GM21619 (cell line): ENCODE measurements at regions not wholly inside any gene's neighbourhood (a gene's known extent, or its start where the extent isn't known, plus 50 kb on each side); places are given as distances from the start of the nearest gene placed in this dataset.
"Not testable (repeated sequence)": the region's sequence is repeated elsewhere in the genome, so short reads cannot be mapped to it uniquely, and the experiment has no call there.

Experiments used
- ATAC-seq: cut with Tn5 transposase; IDR thresholded peaks from one replicate; pipeline ENCODE4 v1.9.1; 2021; ENCODE audit not compliant: unreplicated experiment

DNA sequence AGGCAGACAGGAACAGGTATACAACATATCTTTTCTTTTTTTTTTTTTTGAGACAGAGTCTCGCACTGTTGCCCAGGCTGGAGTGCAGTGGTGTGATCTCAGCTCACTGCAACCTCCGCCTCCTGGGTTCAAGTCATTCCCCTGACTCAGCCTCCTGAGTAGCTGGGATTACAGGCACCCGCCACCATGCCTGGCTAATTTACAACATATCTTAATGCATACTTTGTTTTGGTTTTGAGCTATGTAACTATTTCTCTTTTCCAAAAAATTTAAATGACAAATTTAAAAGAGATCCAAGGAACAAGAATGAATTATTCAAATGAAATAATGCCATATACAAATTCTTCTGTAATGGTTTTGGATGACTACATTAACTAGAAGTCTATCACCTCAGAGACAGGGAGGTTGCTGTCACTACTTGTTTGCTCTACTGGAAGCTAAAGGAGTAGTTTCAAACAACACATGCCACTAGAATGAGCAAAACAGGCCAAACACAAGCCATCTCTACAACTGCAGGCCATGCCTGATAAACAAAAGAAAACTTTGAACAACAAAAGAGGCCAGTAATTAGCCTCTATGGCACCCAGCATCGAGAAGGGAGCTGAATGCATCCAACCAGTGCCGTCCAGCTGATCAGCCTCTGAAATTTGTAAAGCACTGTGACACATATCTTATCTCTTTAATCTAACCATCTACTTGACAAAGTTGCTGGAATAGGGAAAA, 133.6 kb upstream of the VOPP1 start:
- ATAC-seq: not testable (repeated sequence)

DNA sequence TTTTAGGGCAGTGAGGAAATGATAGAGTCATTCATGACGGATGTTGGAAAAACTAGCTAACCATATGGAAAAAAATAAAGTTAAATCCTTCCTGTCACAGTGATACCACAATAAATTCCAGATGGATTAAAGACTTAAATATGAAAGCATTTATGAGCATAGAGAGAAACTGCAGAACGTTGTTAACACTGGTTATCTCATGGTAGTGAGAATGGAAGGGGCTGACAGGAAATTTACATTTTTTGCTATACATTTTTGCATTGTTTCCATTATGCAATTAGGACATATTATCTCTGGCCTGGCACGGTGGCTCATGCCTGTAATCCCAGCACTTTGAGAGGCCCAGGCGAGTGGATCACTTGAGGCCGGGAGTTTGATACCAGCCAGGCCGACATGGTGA, 130.5 kb upstream of the VOPP1 start:
- not testable (repeated sequence) for ATAC-seq

DNA sequence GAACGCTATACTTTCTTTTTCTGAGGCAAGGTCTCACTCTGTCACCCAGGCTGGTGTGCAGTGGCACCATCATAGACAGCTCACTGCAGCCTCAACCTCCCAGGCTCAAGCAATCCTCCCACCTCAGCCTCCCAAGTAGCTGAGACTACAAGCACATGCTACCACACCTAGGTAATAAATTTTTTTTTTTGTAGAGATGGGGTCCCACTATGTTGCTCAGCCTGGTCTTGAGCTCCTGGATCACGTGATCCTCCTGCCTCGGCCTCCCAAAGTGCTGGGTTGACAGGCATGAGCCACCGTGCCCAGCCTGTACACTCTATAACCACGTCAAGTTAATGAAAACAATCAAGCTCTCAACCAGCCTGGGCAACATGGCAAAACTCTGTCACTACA, 127.1 kb upstream of the VOPP1 start:
- ATAC-seq: not testable (repeated sequence)

DNA sequence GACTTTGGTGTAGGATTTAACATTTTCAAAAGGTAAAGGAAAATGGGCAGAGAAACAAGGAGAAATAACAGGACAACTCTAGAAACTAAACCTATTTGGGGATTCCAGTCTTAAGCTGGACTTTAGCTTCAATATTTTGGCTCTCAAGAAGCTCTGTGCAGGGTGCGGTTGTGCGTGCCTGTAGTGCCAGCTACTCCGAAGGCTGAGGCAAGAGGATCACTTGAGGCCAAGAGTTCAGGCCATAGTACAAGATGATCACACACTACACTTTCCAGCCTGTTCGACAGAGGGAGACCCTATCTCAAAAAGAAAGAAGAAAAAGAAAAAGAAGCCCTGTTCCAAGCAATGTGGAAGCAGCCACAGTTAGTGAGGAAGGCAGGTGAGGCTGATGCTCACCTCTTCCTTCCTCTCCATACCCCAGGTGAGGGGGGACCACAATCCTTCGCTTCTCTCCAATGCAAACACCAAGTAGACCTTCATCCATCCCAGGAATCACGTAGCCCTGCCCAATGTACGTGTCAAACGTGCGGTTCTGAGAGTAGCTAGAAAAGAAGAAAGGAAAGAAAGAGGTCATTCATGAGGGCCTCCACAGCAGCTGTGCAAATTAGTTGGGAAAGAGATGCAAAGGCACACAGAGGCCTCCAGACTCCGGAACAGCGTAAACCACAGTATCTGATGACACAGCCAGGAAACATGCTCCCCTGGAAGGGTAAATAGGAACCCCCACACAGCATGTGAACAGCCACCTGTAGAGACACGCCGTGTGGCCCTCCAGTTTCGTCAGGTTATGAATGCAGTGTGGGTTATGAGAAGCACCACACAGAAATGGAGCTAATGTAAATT, 126.5 kb upstream of the VOPP1 start:
- peak; percentile 92 for ATAC-seq

DNA sequence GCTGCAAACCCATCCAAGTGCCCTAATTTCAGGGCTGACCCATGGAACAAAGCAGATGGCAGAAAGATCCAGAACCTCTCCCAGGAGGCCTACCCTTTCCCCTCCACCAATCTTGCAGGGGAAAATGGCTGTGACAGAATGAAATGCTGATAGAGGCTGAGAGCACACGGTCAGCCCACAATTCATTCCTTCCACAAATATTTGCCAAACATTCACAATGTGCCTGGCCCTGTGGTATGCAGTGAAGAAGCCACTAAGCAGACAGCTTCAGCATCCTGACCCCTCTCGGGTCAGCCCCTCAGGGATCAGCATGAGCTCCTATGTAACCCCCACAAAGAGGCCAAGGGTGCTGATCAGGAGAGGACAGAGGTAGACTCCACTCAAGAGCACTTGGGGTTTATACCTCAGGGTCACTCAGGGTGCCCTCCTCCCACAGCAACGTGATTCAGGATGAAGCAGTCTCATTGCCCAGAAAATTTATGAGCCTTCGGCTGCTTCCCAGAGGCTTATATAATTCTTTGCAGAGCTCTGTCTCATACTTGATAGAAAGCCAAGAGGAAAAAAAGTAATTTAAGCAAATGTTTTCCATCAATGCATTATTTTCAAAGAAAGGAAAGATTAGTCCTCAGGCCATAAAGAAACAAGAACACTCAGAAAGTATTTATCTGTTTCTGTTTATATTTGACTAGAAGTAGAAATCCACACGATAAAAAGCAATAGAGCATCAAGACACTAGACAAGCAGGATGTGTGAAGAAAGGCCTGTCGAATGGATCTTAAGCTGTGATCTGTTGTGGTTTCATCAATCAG, 123.8 kb upstream of the VOPP1 start:
- not testable (repeated sequence) for ATAC-seq

DNA sequence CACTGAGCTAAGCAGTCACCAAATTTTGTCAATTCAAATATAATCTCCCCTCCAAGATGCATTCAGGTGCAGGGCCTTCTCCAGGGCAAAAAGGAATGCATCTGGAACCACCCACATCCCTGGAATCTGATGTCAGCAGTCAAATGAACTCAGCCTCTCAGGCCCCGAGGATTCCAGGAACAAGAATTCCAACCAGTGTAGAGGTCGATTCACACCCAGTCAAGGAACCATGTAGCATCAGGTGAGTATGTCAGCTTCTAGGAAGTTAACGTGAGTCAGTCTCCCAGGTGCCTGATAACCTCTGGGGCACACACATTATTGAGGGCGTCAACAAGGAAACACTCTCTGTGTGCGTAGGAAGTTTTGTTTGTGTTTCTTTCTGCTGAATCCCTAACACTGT, 122.2 kb upstream of the VOPP1 start:
- ATAC-seq: not testable (repeated sequence)

DNA sequence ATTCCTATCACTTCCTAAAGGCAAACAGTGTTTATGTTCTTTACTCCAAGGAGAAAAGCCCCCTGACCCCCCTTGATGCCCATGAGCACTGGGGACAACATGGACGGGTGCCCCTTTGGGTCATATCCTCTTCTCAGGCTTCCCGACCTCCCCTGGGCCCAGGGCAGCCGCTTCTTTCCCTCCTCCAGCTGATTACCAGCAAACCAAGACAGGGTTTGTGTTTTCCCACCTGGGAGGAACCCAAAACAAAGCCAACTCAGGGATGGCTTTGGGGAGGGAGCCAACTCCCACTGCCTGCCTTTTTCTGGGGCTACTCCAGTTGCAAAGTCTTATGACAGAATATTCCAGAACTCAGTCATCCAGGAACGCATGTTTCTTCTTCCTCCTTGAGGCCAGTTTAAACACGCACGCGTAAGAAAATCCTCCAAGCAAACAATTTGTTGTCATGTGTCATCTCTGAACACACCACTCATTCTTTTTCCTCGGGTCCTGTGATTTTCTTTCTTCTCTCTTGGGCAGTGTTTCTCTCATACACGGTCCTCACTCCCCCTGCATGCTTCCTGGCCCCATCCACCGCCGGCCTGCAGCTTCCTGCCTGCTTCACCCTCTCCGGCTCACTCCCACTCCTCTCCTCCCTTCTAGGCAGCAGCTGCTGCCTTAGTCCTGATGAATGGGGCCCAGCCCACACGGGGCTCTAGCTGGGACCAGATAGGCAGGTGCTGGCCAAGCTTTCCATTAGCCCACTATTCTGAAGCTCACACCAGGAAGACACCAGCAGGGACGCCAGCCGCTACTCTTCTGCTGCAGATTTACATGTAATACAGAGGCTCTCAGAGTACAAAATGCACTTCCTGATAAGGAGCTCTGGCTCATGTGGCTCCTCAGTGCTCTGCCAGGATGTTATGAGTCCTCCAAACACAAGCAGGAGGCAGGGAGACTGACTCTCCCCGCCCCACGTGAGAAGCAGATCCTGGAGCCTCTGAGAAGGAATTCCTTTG, 116.7 kb upstream of the VOPP1 start:
- peak; percentile 51 for ATAC-seq

DNA sequence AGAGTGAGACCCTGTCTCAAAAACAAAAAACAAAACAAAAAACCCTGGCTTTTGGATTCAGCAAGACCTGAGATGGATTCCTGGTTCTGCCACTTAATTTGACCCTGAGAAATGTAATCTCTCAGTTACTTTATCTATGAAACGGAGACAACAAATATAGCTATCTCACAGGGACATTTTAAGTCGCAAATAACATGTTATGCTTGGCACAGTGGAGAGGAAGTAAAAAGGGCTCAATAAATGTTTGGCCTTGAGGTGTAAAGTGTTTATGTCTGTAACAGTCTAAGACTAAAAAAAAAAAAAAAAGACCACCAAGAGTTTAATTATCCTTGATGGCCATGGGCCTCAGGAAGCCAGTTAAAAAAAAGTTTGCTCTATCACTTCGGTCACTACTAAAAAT, 116.0 kb upstream of the VOPP1 start:
- not testable (repeated sequence) for ATAC-seq

DNA sequence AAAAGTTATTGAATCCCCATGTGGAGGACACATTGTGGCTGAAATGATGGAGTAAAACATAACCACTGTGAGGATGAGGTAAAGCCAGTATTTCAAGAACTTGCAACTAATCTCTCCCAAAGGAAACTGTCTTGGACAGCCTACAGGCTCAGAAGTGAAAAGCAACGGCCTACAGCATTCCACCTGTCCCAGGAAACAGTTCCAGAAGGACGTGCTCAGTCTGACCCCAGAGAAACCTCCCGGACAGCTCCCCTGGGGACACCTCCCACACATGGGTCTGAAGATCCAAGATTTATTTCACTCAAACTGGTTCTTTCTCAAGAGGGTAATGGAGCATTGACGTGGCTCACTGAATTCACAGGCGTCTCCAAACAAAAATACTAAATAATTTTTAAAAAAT, 115.0 kb upstream of the VOPP1 start:
- ATAC-seq: not testable (repeated sequence)

DNA sequence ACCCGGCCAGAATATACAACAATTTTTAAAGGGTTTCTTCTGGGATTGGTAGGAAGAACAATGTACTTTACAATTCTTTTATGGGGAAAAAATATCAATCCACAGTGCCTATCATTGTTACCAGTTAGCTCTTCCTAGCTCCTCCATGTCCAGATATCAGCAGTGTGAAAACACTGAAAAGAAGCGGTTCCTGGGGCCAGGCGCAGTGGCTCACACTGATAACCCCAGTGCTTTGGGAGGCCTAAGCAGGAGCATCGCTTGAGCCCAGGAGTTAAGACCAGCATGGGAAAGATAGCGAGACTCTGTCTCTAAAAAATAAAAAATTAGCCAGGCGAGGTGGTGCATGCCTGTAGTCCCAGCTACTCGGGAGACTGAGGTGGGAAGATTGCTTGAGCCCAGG, 114.5 kb upstream of the VOPP1 start:
- ATAC-seq: not testable (repeated sequence)

DNA sequence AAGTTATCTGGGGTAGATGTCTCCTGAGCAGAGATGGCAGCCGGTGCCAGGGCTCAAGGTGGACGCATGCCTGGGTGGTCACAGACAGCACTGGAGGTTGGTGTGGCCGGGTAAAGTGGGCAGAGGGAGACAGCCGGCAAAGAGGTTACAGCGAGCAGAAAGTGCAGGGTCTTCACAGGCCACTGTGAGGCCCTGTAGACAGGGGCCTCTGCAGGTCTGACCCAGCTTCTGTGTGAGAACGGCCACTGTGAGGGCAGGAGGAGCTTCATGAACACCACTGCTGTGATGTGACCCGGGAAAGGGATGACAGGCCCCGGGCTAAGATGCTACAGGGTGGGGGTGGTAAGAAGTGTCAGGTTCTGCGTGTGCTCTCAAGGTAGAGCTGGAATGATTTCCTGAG, 111.2 kb upstream of the VOPP1 start:
- not testable (repeated sequence) for ATAC-seq

DNA sequence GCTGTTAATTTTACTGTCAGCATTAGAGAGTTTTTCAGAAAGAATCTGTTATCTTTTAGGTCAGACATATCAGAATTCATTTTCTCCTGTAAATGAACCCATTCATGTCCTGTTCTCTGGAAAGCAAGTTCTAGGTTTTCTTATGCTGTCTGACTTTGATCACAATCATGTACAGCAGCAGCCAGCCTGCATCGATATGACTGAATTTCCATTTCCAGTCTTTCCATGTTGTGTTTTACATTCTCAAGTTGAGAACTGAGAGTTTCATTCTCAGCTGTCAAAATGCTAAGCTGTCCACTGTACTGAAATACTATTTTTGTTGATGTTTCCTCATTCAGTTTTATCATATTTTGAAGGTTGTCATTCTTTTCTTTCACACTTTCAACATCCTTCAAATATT, 103.3 kb upstream of the VOPP1 start:
- ATAC-seq: not testable (repeated sequence)

DNA sequence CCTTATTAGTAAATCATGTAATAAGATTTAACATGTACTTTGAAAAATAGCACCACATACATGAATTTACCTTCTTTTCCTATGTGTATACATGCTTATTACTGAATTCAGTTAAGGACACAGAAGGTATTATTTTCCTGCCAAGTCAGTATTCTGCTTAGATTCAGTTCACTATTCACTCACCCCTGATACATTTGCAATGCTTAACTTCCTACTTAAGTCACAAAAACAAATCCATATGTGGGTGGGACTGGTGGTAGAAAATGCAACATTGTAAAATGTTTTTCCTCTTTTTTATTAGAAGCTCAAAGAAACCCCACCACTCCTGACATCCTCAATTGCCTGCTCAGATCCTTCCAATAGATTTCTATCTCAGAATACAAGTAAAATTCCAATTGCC, 101.2 kb upstream of the VOPP1 start:
- not testable (repeated sequence) for ATAC-seq

DNA sequence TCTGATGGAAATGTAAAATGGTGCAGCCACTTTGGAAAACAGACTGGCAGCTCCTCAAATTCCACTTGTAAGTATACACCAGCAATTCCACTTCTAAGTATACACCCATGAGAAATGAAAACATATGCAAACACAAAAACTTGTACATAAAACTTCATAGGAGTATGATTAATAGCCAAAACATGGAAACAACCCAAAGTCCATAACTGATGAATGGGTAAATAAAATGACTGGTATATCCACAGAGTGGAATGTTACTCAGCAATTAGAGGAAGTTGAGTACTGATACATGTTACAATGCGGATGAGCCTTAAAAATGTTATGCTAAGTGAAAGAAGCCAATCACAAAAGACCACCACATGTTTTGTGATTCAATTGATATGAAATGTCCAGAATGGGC, 99.8 kb upstream of the VOPP1 start:
- not testable (repeated sequence) for ATAC-seq

DNA sequence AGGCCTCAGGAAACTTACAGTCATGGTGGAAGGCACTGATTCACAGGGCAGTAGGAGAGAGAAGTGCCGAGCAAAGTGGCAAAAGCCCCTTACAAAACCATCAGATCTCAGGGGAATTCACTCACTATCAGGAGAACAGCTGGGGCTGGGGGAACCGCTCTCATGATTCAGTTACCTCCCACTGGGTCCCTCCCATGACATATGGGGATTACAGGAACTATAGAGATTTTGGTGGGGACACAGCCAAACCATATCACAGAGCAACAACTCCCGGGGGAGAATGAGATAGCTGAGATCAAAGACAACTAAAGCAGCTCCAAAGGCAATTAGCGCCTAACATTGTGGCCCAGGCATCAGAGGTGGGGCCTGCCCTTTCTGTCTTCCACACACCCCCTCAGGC, 85.4 kb upstream of the VOPP1 start:
- ATAC-seq: no peak

DNA sequence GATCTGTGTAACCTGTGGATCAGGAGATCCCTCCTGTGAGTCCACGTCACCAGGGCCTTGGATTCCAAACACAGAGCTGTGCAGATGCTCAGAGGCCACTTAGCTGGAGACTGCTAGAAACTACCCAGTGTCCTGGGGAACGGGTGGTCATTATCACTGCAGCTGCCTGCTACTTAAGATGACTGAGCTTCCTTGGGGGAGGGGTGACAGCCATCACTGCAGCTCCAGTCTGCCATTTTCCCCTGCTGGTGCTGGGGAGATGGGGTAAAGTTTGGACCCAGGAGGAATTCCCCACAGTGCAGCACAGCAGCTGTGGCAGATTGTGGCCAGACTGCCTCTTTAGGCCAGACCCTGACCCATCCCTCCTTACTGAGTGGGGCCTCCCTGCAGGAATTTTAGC, 78.8 kb upstream of the VOPP1 start:
- ATAC-seq: no peak

DNA sequence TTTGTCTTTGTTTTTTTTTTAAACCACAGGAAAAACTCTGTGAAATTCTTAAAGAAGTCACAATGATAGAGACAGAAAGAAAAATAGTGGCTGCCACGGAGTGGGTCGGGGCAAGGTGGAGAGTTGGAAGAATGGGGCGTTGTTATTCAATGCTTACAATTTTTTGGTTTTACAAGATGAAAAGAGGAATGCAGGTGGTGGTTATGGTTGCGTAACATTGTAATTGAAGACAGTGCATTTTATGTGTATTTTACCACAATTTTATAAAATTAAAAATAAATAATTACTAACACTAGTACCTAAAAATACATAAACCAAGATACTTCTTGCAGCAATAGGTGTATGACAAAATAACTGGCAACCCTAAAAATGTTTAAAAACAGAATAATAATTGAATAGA, 76.9 kb upstream of the VOPP1 start:
- no peak for ATAC-seq

DNA sequence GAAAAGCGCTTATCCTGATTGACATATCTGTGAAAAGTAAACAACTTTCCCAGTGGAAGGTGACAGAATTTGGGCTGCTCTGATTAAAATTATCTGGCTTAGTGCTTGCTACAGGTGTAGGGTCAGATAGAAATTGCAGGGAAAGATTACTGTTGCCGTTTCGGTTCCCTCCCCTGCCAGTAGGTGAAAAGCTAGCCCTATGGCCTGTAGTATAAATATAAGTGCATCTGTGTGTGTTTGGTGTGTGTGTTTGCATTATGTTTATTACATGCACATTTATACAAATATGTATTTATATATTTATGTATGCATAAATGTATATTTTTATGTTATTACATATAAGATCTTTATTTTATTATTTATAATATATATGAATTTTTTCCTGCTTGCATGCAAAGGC, 72.3 kb upstream of the VOPP1 start:
- ATAC-seq: no peak

DNA sequence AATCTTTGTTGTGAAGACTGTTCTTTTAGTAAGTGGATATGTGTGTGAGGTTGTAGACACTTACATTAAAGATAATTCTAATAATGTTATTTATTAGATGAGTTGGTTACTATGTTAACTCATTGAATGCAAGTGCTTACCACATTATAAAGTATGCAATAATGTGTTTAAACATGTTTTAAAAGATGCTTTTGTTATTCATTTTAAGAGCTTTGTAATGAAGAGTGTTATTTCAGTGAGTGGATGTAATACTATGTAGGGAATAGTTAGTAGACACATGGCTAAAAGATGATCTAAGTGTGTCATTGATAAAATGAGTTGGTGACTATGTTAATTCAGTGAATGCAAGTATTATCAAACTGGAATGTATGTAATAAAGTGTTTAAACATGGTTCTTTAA, 70.0 kb upstream of the VOPP1 start:
- no peak for ATAC-seq

DNA sequence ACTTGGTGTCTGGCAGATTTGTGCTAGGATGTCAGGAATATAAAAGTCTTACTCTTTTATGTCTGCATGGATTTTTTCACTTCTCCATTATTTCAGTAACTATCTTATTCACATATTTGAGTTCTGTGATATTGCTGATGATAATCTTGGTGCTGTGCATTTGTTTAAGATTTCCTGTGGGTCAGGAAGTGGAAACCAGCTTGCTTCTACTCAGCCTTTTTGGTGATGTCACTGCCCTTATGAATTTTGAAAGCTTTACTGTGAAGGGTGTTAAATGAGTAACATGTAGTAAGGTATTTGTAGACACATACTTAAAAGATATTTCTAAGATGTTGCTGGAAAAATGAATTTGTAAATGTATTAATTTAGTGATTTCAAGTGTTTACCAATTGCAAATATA, 69.5 kb upstream of the VOPP1 start:
- peak; percentile 89 for ATAC-seq
